NCI-H748 (cell line): ENCODE measurements at regions not wholly inside any gene's neighbourhood (a gene's known extent, or its start where the extent isn't known, plus 50 kb on each side); places are given as distances from the start of the nearest gene placed in this dataset.

ENCODE experiments used
- DNase-seq: peaks from one replicate; lab custom pipeline; 2025; ENCODE audit not compliant: unreplicated experiment; lab: John Stamatoyannopoulos, UW

- no peak for DNase-seq
Measured at GRCh38 chr1:38555130-38555529, 304.4 kb downstream of the RRAGC start.

DNA sequence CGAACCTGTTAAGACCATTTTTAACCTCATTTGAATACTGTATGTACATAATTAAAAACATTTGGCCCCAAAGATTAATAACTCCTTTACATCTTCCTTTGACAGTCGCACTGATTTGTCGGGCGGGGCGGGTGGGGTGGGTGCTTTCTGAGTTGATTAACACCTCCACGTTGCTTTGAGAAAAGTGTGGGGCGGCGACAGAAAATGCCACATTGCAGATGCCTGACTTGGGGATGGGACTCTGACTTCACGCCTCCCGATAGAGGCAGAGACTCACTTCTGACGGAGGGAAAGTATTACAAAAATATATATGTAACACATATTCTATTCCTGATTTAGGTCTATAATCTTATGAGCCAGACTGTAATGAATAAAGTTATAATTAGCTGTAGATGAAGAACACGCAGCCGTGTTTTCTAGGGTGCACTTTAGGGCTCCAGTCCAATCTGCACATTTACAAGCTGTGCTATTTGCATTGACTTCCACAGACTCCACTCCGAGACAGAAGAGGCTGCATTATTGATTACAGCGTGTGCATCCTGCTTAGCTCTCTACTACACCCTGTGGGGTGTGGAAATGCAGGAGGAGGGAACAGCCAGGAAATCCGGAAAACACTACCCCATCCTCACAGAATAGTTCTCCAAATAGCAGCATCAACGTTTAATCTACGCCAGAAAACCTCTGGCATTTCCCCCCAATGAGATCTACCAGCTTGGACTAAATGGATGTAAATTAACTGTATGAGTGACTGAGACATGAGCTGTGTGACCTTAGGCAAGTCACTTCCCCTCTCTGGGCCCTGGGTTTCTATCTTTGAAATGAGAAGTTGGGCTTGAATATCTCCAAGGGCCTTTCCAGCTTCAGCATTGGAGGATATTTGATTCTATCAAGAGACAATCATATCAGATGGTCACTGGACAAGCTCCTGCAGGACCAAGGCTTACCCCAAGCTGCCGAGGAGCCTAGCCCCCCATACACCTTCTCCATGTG, 308.0 kb downstream of the RRAGC start:
- no peak for DNase-seq

DNA sequence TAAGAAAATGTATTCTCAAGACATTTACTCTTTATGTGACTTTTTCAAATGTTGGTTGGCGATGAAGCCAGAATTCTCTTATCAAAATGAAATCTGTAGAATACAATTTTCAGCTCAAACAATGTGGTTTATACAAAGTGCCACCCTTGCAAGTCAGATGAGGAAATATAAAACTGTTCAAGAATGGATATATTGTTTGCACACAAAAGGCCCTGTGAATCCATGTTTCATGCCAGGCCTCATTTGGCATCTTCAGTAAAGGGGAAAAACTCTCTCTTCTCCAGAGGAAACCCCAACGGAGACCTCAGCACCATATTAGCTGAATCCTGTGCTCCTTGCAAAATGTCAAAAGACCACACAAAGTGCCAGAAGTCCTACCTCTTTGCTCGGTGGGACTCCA, 310.4 kb downstream of the RRAGC start:
- DNase-seq = no peak

GRCh38 chr1:38547321-38547720, 312.3 kb downstream of the RRAGC start:
- DNase-seq = no peak

DNA sequence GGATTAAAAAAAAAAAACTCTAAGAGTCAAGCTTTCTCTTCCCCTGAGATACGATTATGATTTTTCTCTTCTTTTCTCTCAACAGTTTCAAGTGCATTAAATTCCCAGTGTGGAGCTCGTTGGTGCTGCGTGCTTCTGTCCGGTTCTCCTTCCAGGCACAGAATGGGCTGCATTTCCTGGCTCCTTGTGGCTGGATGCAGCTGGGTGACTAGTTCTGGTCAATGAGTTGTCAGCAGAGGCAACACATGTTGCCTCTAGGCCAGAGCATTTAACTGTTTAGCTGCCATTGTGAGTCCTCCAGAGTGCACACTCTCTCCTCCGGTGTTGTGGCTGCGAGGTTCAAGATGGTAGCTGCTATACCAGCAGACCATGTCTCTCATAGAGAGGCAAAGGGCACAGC, 312.9 kb downstream of the RRAGC start:
- no peak for DNase-seq

DNA sequence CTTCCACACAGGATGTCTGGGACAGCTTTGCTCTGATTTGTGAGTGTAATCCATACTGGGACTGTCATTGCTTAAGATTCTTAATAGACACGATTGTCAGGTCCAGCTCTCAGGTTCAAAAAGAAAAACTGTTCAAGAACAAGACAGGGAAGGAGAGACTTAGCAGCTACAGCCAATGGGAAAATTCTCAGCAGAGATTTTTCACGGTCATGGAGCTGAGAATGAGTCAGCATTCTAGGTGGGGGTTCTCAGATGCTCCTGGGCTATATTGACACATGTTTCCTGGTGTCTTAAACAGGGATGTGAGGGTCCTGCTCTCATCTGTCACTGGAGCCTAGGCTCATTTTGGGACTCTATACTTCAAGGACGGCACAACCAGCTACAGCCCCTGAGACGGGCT, 318.3 kb downstream of the RRAGC start:
- DNase-seq = no peak

- no peak for DNase-seq
Measured at GRCh38 chr1:38539931-38540330, 319.6 kb downstream of the RRAGC start.

GRCh38 chr1:38538834-38539233, 320.7 kb downstream of the RRAGC start:
- DNase-seq = no peak

DNA sequence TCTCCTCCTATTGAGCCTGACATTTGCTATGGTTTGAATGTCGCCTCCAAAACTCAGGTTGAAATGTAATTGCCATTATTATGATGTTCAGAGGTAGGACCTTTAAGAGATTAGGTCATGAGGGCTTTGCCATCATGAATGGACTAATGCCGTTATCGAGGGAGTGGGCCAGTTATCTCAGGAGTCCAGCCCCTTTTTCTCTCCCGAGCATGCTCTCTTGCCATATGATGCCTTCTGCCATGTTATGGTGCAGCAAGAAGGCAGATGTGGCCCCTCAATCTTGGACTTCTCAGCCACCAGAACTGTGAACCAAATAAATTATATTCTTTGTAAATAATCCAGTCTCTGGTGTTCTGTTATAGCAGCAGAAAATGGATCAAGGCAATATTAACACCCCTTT, 323.5 kb downstream of the RRAGC start:
- DNase-seq = no peak

- no peak for DNase-seq
Measured at GRCh38 chr1:38534473-38534823, 325.1 kb downstream of the RRAGC start.

- no peak for DNase-seq
Measured at GRCh38 chr1:38533772-38534472, 325.6 kb downstream of the RRAGC start.

- DNase-seq = no peak
Measured at GRCh38 chr1:38530957-38531356, 328.6 kb downstream of the RRAGC start.

DNA sequence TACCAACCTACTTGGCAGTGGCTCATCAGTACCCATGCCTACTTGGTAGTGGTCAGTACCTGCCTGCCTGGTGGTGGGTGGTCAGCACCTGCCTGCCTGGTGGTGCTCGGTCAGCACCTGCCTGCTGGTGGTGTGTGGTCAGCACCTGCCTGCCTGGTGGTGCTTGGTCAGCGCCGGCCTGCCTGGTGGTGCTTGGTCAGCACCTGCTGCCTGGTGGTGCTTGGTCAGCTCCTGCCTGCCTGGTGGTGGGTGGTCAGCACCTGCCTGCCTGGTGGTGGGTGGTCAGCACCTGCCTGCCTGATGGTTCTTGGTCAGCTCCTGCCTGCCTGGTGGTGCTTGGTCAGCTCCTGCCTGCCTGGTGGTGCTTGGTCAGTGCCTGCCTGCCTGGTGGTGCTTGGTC, 329.6 kb downstream of the RRAGC start:
- DNase-seq = no peak

- DNase-seq = no peak
Measured at GRCh38 chr1:38529391-38529790, 330.2 kb downstream of the RRAGC start.

GRCh38 chr1:38528623-38529022, 330.9 kb downstream of the RRAGC start:
- DNase-seq = no peak

- no peak for DNase-seq
Measured at GRCh38 chr1:38527373-38527966, 332.1 kb downstream of the RRAGC start.

DNA sequence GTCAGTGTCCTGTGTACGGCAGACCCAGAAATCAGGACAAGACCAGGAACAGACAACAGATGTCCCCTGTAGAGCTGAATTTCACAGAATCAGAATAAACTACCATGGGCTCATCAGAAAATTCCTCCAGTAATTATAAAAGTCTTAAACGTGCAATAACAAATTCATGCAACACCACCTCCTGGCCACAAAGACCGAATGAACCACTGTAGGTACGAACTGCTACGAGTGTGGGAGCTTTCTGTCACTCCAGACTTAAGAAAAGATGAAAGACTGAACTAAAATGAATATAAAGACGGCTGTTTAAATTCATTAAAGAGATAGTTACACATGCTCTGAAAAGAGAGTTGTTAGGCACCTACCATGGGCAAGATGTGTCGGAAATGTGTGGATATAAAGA, 333.5 kb downstream of the RRAGC start:
- no peak for DNase-seq

DNA sequence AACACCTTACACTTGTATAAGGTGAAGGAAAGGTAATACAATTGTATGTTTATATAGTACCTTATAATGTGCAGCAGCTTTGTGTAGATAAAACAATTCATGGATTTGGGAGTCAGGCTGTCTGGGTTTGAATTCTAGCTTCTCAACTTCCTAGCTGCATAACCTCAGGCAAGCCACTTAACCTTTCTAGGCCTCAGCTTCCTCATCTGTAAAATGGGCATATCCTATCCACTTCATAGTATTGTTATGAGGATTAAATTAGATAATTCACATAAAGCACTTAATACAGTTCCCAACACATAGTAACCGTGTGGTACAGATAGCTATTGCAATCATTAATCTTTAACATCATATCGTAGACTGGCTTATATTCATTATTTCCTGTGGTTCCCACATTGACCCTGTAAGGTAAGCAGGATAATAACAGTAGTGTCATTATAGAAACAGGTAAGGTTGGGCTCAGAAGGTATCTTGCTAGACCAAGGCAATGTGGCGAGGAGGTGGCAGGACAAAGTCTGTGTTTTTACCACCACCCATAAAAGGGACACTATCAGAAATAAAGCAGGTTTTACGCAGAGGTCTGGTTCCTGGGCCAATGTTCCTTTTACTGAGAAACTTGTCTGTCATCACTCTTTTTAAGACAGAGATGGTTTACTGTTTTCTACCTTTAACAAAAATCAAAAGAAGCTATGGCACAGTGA, 334.1 kb downstream of the RRAGC start:
- no peak for DNase-seq

DNA sequence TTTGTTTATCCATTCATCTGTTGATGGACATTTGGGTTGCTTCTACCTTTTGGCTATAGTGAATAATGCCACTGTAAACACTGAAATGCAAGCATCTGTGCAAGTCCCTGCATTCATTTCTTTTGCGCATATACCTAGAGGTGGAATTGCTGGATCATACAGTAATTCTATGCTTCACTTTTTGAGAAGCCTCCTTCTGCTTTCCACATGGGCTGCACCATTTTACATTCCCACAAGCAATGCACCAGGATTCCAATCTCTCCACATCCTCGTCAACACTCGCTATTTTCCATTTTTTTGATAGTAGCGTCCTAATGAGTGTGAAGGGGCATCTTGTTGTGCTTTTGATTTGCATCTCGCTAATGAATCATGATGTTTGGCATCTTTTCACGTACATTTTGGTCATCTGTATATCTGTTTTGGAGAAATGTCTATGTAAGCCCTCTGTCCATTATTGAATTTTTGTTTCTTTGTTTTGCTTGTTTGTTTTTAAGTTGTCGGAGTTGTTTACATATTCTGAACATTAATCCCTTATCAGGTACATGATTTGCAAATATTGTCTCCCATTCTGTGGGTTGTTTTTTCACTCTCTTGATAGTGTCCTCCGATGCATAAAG, 335.4 kb downstream of the RRAGC start:
- no peak for DNase-seq

DNA sequence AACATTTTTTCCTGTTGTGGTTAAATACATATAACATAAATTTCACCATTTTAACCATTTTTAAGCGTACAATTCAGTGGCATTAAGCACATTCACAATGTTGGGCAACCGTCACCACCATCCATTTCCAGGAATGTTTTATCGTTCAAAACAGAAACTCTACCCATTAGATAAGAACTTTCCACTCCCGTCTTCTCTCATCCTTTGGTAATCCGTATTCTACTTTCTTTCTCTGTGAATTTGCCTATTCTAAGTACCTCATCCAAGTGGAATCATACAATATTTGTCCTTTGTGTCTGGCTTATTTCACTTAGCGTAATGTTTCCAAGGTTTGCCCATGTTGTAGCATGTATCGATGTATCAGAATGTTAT, 336.0 kb downstream of the RRAGC start:
- no peak for DNase-seq
